GM12878 (cell line): ENCODE measurements at regions not wholly inside any gene's neighbourhood (a gene's known extent, or its start where the extent isn't known, plus 50 kb on each side); places are given as distances from the start of the nearest gene placed in this dataset.

ENCODE experiments used
- ATAC-seq: fragments of 200-7000 bp; cut with Tn5 transposase; 3 replicates; pipeline ENCODE4 v1.9.1; 2020; ENCODE audit warnings: mild to moderate bottlenecking, moderate library complexity
- BruUV-seq: library from RNA; stranded (reverse); fragments of 400-500 nt; replicated peaks from 2 replicates; lab custom pipeline; 2021; lab: Mats Ljungman, UMichigan
- CTCF ChIA-PET: fragments of 300-600 bp; sonication (Branson Sonifier 250); formaldehyde crosslinking; extraction: SDS; loops from one replicate; lab custom pipeline; 2021; ENCODE audit warnings: inconsistent platforms; lab: Yijun Ruan, JAX
- POLR2A ChIA-PET: fragments of 350-600 bp; formaldehyde crosslinking; extraction: SDS; loops from one replicate; lab custom pipeline; 2021; ENCODE audit warnings: inconsistent platforms; lab: Charles Lee
- RAD21 ChIA-PET: fragments of 300-600 bp; sonication (Branson Sonifier 250); formaldehyde crosslinking; loops from one replicate; lab custom pipeline; 2023; ENCODE audit warnings: antibody characterized with exemption; ENCODE audit not compliant: unreplicated experiment; lab: Charles Lee
- SMC1A ChIA-PET: fragments of 300-600 bp; sonication (Branson Sonifier 250); formaldehyde crosslinking; loops from one replicate; lab custom pipeline; 2023; ENCODE audit not compliant: unreplicated experiment, uncharacterized antibody; lab: Charles Lee
- DNase-seq: peaks from one replicate; pipeline ENCODE4 v3.0.0-alpha.2; 2011; ENCODE audit warnings: low read depth, low spot score
- FAIRE-seq: peaks from 3 replicates; lab custom pipeline; 2011; peaks lifted over from hg19 to GRCh38; lab: Jason Lieb, UNC
- H2AFZ ChIP-seq: 2 replicates; pipeline ENCODE4 v1.6.0; 2011; ENCODE audit warnings: low read depth, low read length, control low read depth; ENCODE audit not compliant: control insufficient read depth
- H3K27ac ChIP-seq: 2 replicates; pipeline ENCODE4 v1.5.1; 2011; ENCODE audit warnings: control low read depth; ENCODE audit not compliant: control insufficient read depth, insufficient read depth
- H3K27me3 ChIP-seq, 2 experiments: replicated peaks in 1 of 2; 2 replicates each; pipeline versions ENCODE4 v1.6.0 to v1.6.1; 2011; ENCODE audit warnings: low read length in 1 of 2; ENCODE audit not compliant: control insufficient read depth in 2 of 2, insufficient read depth in 2 of 2
- H3K36me3 ChIP-seq, 2 experiments: 2 replicates each; pipeline ENCODE4 v1.5.1; 2011; ENCODE audit warnings: low read length in 1 of 2; ENCODE audit not compliant: control insufficient read depth in 2 of 2, insufficient read depth in 2 of 2
- H3K4me1 ChIP-seq: 2 replicates; pipeline ENCODE4 v1.6.1; 2011; ENCODE audit warnings: mild to moderate bottlenecking, low read length, moderate library complexity, mixed read lengths; ENCODE audit not compliant: control insufficient read depth, insufficient read depth
- H3K4me2 ChIP-seq: 2 replicates; pipeline ENCODE4 v1.6.0; 2011; ENCODE audit warnings: control low read depth; ENCODE audit not compliant: control insufficient read depth, insufficient read depth
- H3K4me3 ChIP-seq: fragments of 200-600 bp; sonication (generic); 2 replicates; pipeline ENCODE4 v1.5.1; 2016
- H3K79me2 ChIP-seq: 2 replicates; pipeline ENCODE4 v1.6.0; 2011; ENCODE audit warnings: low read length; ENCODE audit not compliant: control insufficient read depth, insufficient read depth
- H3K9ac ChIP-seq: 2 replicates; pipeline ENCODE4 v1.8.0; 2011; ENCODE audit warnings: low read length, control low read depth, mixed read lengths; ENCODE audit not compliant: control insufficient read depth, insufficient read depth
- H3K9me3 ChIP-seq: replicated peaks from 3 replicates; pipeline ENCODE4 v1.5.1; 2011; ENCODE audit warnings: mild to moderate bottlenecking, low read length; ENCODE audit not compliant: control insufficient read depth, insufficient read depth
- H4K20me1 ChIP-seq: 2 replicates; pipeline ENCODE4 v1.6.0; 2011; ENCODE audit not compliant: control insufficient read depth, insufficient read depth
- CEBPB ChIP-seq, 2 experiments: fragments of 150-350 bp in 1 of 2; IDR thresholded peaks; 2 replicates each; pipeline ENCODE4 v1.6.1; 2012 to 2014; ENCODE audit warnings: low read depth in 2 of 2, low read length in 2 of 2, borderline replicate concordance in 1 of 2, inconsistent platforms in 1 of 2
- FOXK2 ChIP-seq: fragments of 450-650 bp; IDR thresholded peaks from 2 replicates; pipeline ENCODE4 v1.6.1; 2017; ENCODE audit warnings: mild to moderate bottlenecking, moderate library complexity
- HDGF ChIP-seq: fragments of 450-650 bp; IDR thresholded peaks from 2 replicates; pipeline ENCODE4 v1.6.1; 2016; ENCODE audit warnings: antibody characterized with exemption
- JUNB ChIP-seq: IDR thresholded peaks from 2 replicates; pipeline ENCODE4 v1.6.1; 2016; ENCODE audit warnings: antibody characterized with exemption, mild to moderate bottlenecking
- MXI1 ChIP-seq: fragments of 150-350 bp; IDR thresholded peaks from 2 replicates; pipeline ENCODE4 v1.6.1; 2011; ENCODE audit warnings: low read depth, mild to moderate bottlenecking, inconsistent platforms, low read length, improper control_type of control experiment
- MYC ChIP-seq: IDR thresholded peaks from 2 replicates; pipeline ENCODE4 v1.6.1; 2011; ENCODE audit warnings: mild to moderate bottlenecking, low read length, moderate library complexity, inconsistent platforms; ENCODE audit not compliant: insufficient read depth, insufficient replicate concordance, insufficient read length, severe bottlenecking
- RAD51 ChIP-seq: fragments of 450-650 bp; IDR thresholded peaks from 2 replicates; pipeline ENCODE4 v1.6.1; 2016; ENCODE audit warnings: moderate library complexity, mild to moderate bottlenecking, inconsistent platforms
- WGBS: methylation state at CpG from one replicate; pipeline ENCODE4 v1.1.6; 2016; ENCODE audit warnings: low lambda C conversion rate; ENCODE audit not compliant: insufficient replicate concordance, insufficient coverage; ENCODE audit errors: missing lambda C conversion rate; 5-methylcytosine and 5-hydroxymethylcytosine counted together
- in situ Hi-C: fragments of 300-500 bp; cut with MboI; formaldehyde crosslinking; loops from 9 replicates; pipeline ENCODE4 v1.14.3; 2018; ENCODE audit warnings: mixed read lengths
- intact Hi-C: fragments of 100-400 bp; cut with micrococcal nuclease; formaldehyde crosslinking; loops from one replicate; pipeline ENCODE4 v1.14.2; 2022; ENCODE audit not compliant: unreplicated experiment

GRCh38 chr3:168618827-168619470, 523.2 kb upstream of the GOLIM4 start:
- CTCF ChIA-PET, result interaction anchor here (0.9 to 8.3 kb wide), 11 partner anchors 10 to 409 kb away, joined by 3 to 79 read pairs (median 5); no protein-coding TSS in a partner anchor
- BruUV-seq, result no TSS peak
- Histone ChIP-seq H3K4me3 (no peak overlapping the region), H3K9ac (no peak overlapping the region), H4K20me1 (no peaks in the 10 kb centered on the region), H3K4me1 (peaks cover 4% of the 10 kb centered on the region; the same call in 1 of the 2 replicates), H3K27me3 (no peaks in the 10 kb centered on the region), H3K36me3 (no peaks in the 10 kb centered on the region), H3K79me2 (no peaks in the 10 kb centered on the region), H3K4me2 (no peak overlapping the region), H3K27ac (no peak overlapping the region), H2AFZ (no peak overlapping the region), H3K9me3 (no peaks in the 10 kb centered on the region)
- ATAC-seq (no peak), FAIRE-seq (no peak), DNase-seq (no peak)
- no peak for TF ChIP-seq RAD51
- TF ChIP-seq CEBPB (IDR thresholded peaks at IDR 0.05; ENCODE audit: borderline replicate concordance in 1 of 2, low read depth in 2 of 2, low read length in 2 of 2), result no peak
- no peak for TF ChIP-seq MXI1
- TF ChIP-seq JUNB, result no peak
- intact Hi-C loops, result no loop called here
- RAD21 ChIA-PET, result interaction anchor here (1.0 to 5.0 kb wide), 8 partner anchors 75 to 407 kb away, joined by 3 to 37 read pairs (median 6); no protein-coding TSS in a partner anchor
- WGBS, result 33% methylated on average over 3 of the region's 3 CpGs
- POLR2A ChIA-PET, result interaction anchor here (0.9 to 1.2 kb wide), 2 partner anchors 99 to 102 kb away, joined by 3 read pairs; no protein-coding TSS in a partner anchor
- SMC1A ChIA-PET, result interaction anchor here (0.7 to 4.1 kb wide), 12 partner anchors 9 to 408 kb away, joined by 3 to 29 read pairs (median 4); no protein-coding TSS in a partner anchor
- in situ Hi-C loops, result loop anchor here (5.0 kb wide), 2 partner anchors 107 to 407 kb away; no protein-coding TSS in a partner anchor

GRCh38 chr3:168617658-168618057, 521.9 kb upstream of the GOLIM4 start:
- Histone ChIP-seq H3K4me2 (no peak overlapping the region), H3K79me2 (no peaks in the 10 kb centered on the region), H3K27ac (no peak overlapping the region), H4K20me1 (no peaks in the 10 kb centered on the region), H3K36me3 (no peaks in the 10 kb centered on the region), H3K9me3 (no peaks in the 10 kb centered on the region), H3K4me3 (no peak overlapping the region), H3K27me3 (no peaks in the 10 kb centered on the region), H3K4me1 (peaks cover 4% of the 10 kb centered on the region; the same call in 1 of the 2 replicates), H2AFZ (no peak overlapping the region), H3K9ac (no peak overlapping the region)
- in situ Hi-C loops (loop anchor here (5.0 kb wide), 2 partner anchors 105 to 405 kb away; no protein-coding TSS in a partner anchor), intact Hi-C loops (no loop called here)
- ChIA-PET SMC1A (interaction anchor here (0.8 to 4.1 kb wide), 11 partner anchors 9 to 406 kb away, joined by 3 to 20 read pairs (median 4); no protein-coding TSS in a partner anchor), POLR2A (interaction anchor here (1.2 kb wide), 1 partner anchor 97 kb away, joined by 3 read pairs; no protein-coding TSS in a partner anchor), RAD21 (interaction anchor here (1.5 to 5.0 kb wide), 4 partner anchors 84 to 107 kb away, joined by 4 to 37 read pairs (median 6); no protein-coding TSS in a partner anchor), CTCF (interaction anchor here (1.3 to 8.3 kb wide), 7 partner anchors 13 to 407 kb away, joined by 4 to 79 read pairs (median 7); no protein-coding TSS in a partner anchor)
- DNase-seq (no peak), ATAC-seq (no peak), FAIRE-seq (no peak)
- TF ChIP-seq FOXK2 (no peak), MXI1 (no peak), MYC (no peak), HDGF (no peak)
- no TSS peak for BruUV-seq
